HCT116 (cell line): ENCODE measurements at regions not wholly inside any gene's neighbourhood (a gene's known extent, or its start where the extent isn't known, plus 50 kb on each side); places are given as distances from the start of the nearest gene placed in this dataset.

Experiments
- ATAC-seq: fragments of 200-7000 bp; cut with Tn5 transposase; 2 replicates; pipeline ENCODE4 v1.9.1; 2020; ENCODE audit warnings: mild to moderate bottlenecking, moderate library complexity
- BruUV-seq: library from RNA; stranded (reverse); fragments of 400-500 nt; replicated peaks from 2 replicates; lab custom pipeline; 2021; lab: Mats Ljungman, UMichigan
- CTCF ChIA-PET: fragments of 300-600 bp; sonication (Branson Sonifier 250); formaldehyde crosslinking; loops from one replicate; lab custom pipeline; 2021; ENCODE audit warnings: antibody characterized with exemption; lab: Charles Lee
- POLR2A ChIA-PET: fragments of 300-600, 350-600 bp; sonication (Branson Sonifier 250); formaldehyde crosslinking; loops from one replicate; lab custom pipeline; 2021; ENCODE audit warnings: antibody characterized with exemption; lab: Charles Lee
- RAD21 ChIA-PET, 2 experiments: fragments of 300-600 bp; sonication (Branson Sonifier 250); formaldehyde crosslinking; loops; one replicate each; lab custom pipeline; 2023; ENCODE audit warnings: low total read pairs in 2 of 2; ENCODE audit not compliant: uncharacterized antibody in 2 of 2, unreplicated experiment in 2 of 2, low non-redundant PET in 1 of 2; lab: Charles Lee
- DNase-seq: peaks from one replicate; pipeline ENCODE4 v3.0.0-alpha.2; 2010; ENCODE audit warnings: low read depth, low spot score
- H2AFZ ChIP-seq: fragments of 200-600 bp; shearing (Covaris generic), sonication (generic); 2 replicates; pipeline ENCODE4 v1.6.1; 2017; ENCODE audit warnings: low read depth, mixed run types, mixed read lengths, antibody characterized with exemption, low read length; ENCODE audit not compliant: poor library complexity, severe bottlenecking
- H3K27ac ChIP-seq: 2 replicates; pipeline ENCODE4 v1.5.1; 2012; ENCODE audit warnings: low read depth, low read length
- H3K27me3 ChIP-seq: fragments of 200-600 bp; sonication (generic); 2 replicates; pipeline ENCODE4 v1.6.1; 2016; ENCODE audit warnings: mixed run types, low read length, mixed read lengths; ENCODE audit not compliant: insufficient read depth
- H3K36me3 ChIP-seq, 2 experiments: fragments of 200-500 bp in 1 of 2; fragments of 200-600 bp in 1 of 2; sonication (Bioruptor generic) in 1 of 2; sonication (generic) in 1 of 2; 2 replicates each; pipeline versions ENCODE4 v1.5.1 to v1.6.1; 2014 to 2016; ENCODE audit warnings: low read length in 2 of 2, inconsistent platforms in 1 of 2, mixed read lengths in 1 of 2, mixed run types in 1 of 2; ENCODE audit not compliant: insufficient read depth in 2 of 2, control insufficient read depth in 1 of 2
- H3K4me1 ChIP-seq, 2 experiments: fragments of 200-600 bp in 1 of 2; sonication (generic) in 1 of 2; 2 replicates each; pipeline versions ENCODE4 v1.5.1 to v1.6.1; 2012 to 2017; ENCODE audit warnings: low read length in 2 of 2, inconsistent platforms in 1 of 2, mild to moderate bottlenecking in 1 of 2, mixed read lengths in 1 of 2, mixed run types in 1 of 2, moderate library complexity in 1 of 2; ENCODE audit not compliant: insufficient read depth in 2 of 2, control insufficient read depth in 1 of 2
- H3K4me2 ChIP-seq: fragments of 200-600 bp; sonication (generic); 2 replicates; pipeline ENCODE4 v1.6.1; 2017; ENCODE audit warnings: mixed run types, low read length, mixed read lengths
- H3K4me3 ChIP-seq, 2 experiments: fragments of 200-600 bp in 1 of 2; sonication (generic) in 1 of 2; replicated peaks in 1 of 2; 2 replicates each; pipeline ENCODE4 v1.5.1; 2011 to 2016; ENCODE audit warnings: low read length in 2 of 2, control low read depth in 1 of 2, low read depth in 1 of 2, mild to moderate bottlenecking in 1 of 2, mixed read lengths in 1 of 2, mixed run types in 1 of 2
- H3K79me2 ChIP-seq: fragments of 200-600 bp; sonication (generic); 2 replicates; pipeline ENCODE4 v1.6.1; 2017; ENCODE audit warnings: mild to moderate bottlenecking, mixed run types, low read length, moderate library complexity, mixed read lengths; ENCODE audit not compliant: insufficient read depth
- H3K9ac ChIP-seq: fragments of 200-600 bp; sonication (generic); 2 replicates; pipeline ENCODE4 v1.6.1; 2016; ENCODE audit warnings: low read length, mixed read lengths
- H3K9me2 ChIP-seq: fragments of 200-600 bp; sonication (generic), shearing (Covaris generic); 2 replicates; pipeline ENCODE4 v1.6.1; 2017; ENCODE audit warnings: mixed run types, mild to moderate bottlenecking, moderate library complexity; ENCODE audit not compliant: insufficient read depth
- H3K9me3 ChIP-seq, 2 experiments: fragments of 200-500 bp in 1 of 2; fragments of 200-600 bp in 1 of 2; sonication (Bioruptor generic) in 1 of 2; sonication (generic) in 1 of 2; 2 replicates each; pipeline ENCODE4 v1.6.1; 2014 to 2017; ENCODE audit warnings: low read length in 2 of 2, mixed read lengths in 2 of 2, inconsistent platforms in 1 of 2, low read depth in 1 of 2, mild to moderate bottlenecking in 1 of 2, mixed run types in 1 of 2, moderate library complexity in 1 of 2; ENCODE audit not compliant: control insufficient read depth in 1 of 2, insufficient read depth in 1 of 2
- H4K20me1 ChIP-seq: fragments of 200-600 bp; sonication (generic), shearing (Covaris generic); 2 replicates; pipeline ENCODE4 v1.6.1; 2017; ENCODE audit warnings: mixed run types, mild to moderate bottlenecking, moderate library complexity; ENCODE audit not compliant: insufficient read depth
- ATF3 ChIP-seq: IDR thresholded peaks from 2 replicates; pipeline ENCODE4 v1.6.1; 2012
- CBX3 ChIP-seq: IDR thresholded peaks from 2 replicates; pipeline ENCODE4 v1.6.1; 2012; ENCODE audit warnings: low read depth
- CEBPB ChIP-seq: IDR thresholded peaks from 2 replicates; pipeline ENCODE4 v1.6.1; 2012; ENCODE audit warnings: low read depth
- CTCF ChIP-seq, 3 experiments: fragments of 200-600 bp in 1 of 3; sonication (generic) in 1 of 3; IDR thresholded peaks in 2 of 3; conservative IDR thresholded peaks in 1 of 3; 2 replicates each; pipeline ENCODE4 v1.5.1; 2012 to 2017; ENCODE audit warnings: low read depth in 2 of 3, low read length in 2 of 3, antibody characterized with exemption in 1 of 3, borderline replicate concordance in 1 of 3, control low read depth in 1 of 3, mild to moderate bottlenecking in 1 of 3, mixed read lengths in 1 of 3, mixed run types in 1 of 3, moderate library complexity in 1 of 3; ENCODE audit not compliant: insufficient read depth in 1 of 3
- EGR1 ChIP-seq: IDR thresholded peaks from 2 replicates; pipeline ENCODE4 v1.6.1; 2012; ENCODE audit warnings: low read depth
- ELF1 ChIP-seq: IDR thresholded peaks from 2 replicates; pipeline ENCODE4 v1.6.1; 2012; ENCODE audit warnings: low read depth, borderline replicate concordance
- EZH2 ChIP-seq: fragments of 200-600 bp; sonication (generic); IDR thresholded peaks from 2 replicates; pipeline ENCODE4 v1.6.1; 2017; ENCODE audit warnings: antibody characterized with exemption, mixed run types
- FOSL1 ChIP-seq: IDR thresholded peaks from 2 replicates; pipeline ENCODE4 v1.6.1; 2012; ENCODE audit warnings: low read depth
- MAX ChIP-seq: IDR thresholded peaks from 2 replicates; pipeline ENCODE4 v1.6.1; 2012
- POLR2A ChIP-seq: IDR thresholded peaks from 2 replicates; pipeline ENCODE4 v1.7.0; 2011; ENCODE audit warnings: borderline replicate concordance; ENCODE audit not compliant: insufficient read depth, insufficient read length; ENCODE audit errors: extremely low read depth
- RAD21 ChIP-seq: IDR thresholded peaks from 2 replicates; pipeline ENCODE4 v1.6.1; 2012; ENCODE audit warnings: low read depth, mild to moderate bottlenecking
- SIN3A ChIP-seq: IDR thresholded peaks from 2 replicates; pipeline ENCODE4 v1.6.1; 2012; ENCODE audit warnings: low read depth
- SP1 ChIP-seq: IDR thresholded peaks from 2 replicates; pipeline ENCODE4 v1.6.1; 2012; ENCODE audit warnings: low read depth
- SRF ChIP-seq: IDR thresholded peaks from 2 replicates; pipeline ENCODE4 v1.6.1; 2012; ENCODE audit warnings: low read depth
- TCF7L2 ChIP-seq: IDR thresholded peaks from 2 replicates; pipeline ENCODE4 v1.7.0; 2011; ENCODE audit warnings: borderline replicate concordance, inconsistent platforms; ENCODE audit not compliant: insufficient read depth, insufficient read length; ENCODE audit errors: extremely low read depth
- YY1 ChIP-seq: IDR thresholded peaks from 2 replicates; pipeline ENCODE4 v1.6.1; 2011; ENCODE audit warnings: low read length, low read depth, moderate library complexity, mild to moderate bottlenecking; ENCODE audit not compliant: insufficient replicate concordance; ENCODE audit errors: extremely low read depth
- ZFX ChIP-seq: fragments of 450-650 bp; IDR thresholded peaks from 2 replicates; pipeline ENCODE4 v1.6.1; 2017
- intact Hi-C: fragments of 100-400 bp; cut with micrococcal nuclease; formaldehyde crosslinking; loops from 2 replicates; pipeline ENCODE4 v1.10.0; 2022

GRCh38 chr18:56172527-56172926, 465.9 kb downstream of the TXNL1 start:
- H3K36me3 ChIP-seq = no peaks in the 10 kb centered on the region
- H2AFZ ChIP-seq = no peak overlapping the region
- no peak for TF ChIP-seq POLR2A
- TF ChIP-seq ZFX = no peak
- no peak for TF ChIP-seq SIN3A
- no peak for TF ChIP-seq SRF
- TF ChIP-seq EGR1 = no peak
- TF ChIP-seq CBX3 = no peak
- no peak for TF ChIP-seq FOSL1
- TF ChIP-seq TCF7L2 = no peak
- TF ChIP-seq CEBPB = no peak
- TF ChIP-seq RAD21 = no peak
- TF ChIP-seq EZH2 = no peak
- no peak for TF ChIP-seq SP1
- no peak for TF ChIP-seq MAX
- no peak for TF ChIP-seq ATF3
- no peak for TF ChIP-seq YY1
- no peak for TF ChIP-seq CTCF (IDR thresholded peaks at IDR 0.05 in 2 of 3, conservative IDR thresholded peaks at IDR 0.05 in 1 of 3; ENCODE audit: borderline replicate concordance in 1 of 3, insufficient read depth in 1 of 3, low read depth in 2 of 3, low read length in 2 of 3)
- TF ChIP-seq ELF1 = no peak
- TF ChIP-seq, all 23 proteins: peak for 0
- Histone ChIP-seq H4K20me1 (no peaks in the 10 kb centered on the region), H3K9ac (no peak overlapping the region), H3K4me3 (no peak overlapping the region), H3K79me2 (no peaks in the 10 kb centered on the region), H3K9me2 (no peaks in the 10 kb centered on the region), H3K9me3 (peaks cover 9 to 30% of the 10 kb centered on the region in 2 experiments; a peak in 2 of 4 replicates), H3K4me2 (no peak overlapping the region), H3K27me3 (no peaks in the 10 kb centered on the region), H3K27ac (no peak overlapping the region), H3K4me1 (no peaks in the 10 kb centered on the region)
- CTCF ChIA-PET = no interaction called here
- DNase-seq = no peak
- intact Hi-C loops = no loop called here
- BruUV-seq = no TSS peak
- RAD21 ChIA-PET = no interaction called here
- POLR2A ChIA-PET = no interaction called here
- ATAC-seq = no peak
